HEK293 (cell line): ENCODE measurements at regions not wholly inside any gene's neighbourhood (a gene's known extent, or its start where the extent isn't known, plus 50 kb on each side); places are given as distances from the start of the nearest gene placed in this dataset.

ENCODE experiments used
- CTCF ChIA-PET: fragments of 350-600 bp; formaldehyde crosslinking; extraction: SDS; loops from one replicate; lab custom pipeline; 2021; ENCODE audit warnings: antibody characterized with exemption; lab: Yijun Ruan, JAX
- POLR2A ChIA-PET: fragments of 300-600 bp; formaldehyde crosslinking; extraction: SDS; loops from one replicate; lab custom pipeline; 2020; ENCODE audit warnings: antibody characterized with exemption, inconsistent platforms; lab: Yijun Ruan, JAX
- H3K27ac ChIP-seq: fragments of 200-500 bp; sonication (Bioruptor generic); 2 replicates; pipeline ENCODE4 v1.5.1; 2014; ENCODE audit warnings: low read depth, low read length, control low read depth, inconsistent platforms; ENCODE audit errors: extremely low read depth
- H3K36me3 ChIP-seq, 2 experiments: fragments of 200-500 bp in 1 of 2; sonication (Bioruptor generic) in 1 of 2; 1 replicate in 1 of 2; 2 replicates in 1 of 2; pipeline ENCODE4 v1.5.1; 2014 to 2017; ENCODE audit warnings: inconsistent platforms in 2 of 2, low read length in 2 of 2; ENCODE audit not compliant: control insufficient read depth in 2 of 2, insufficient read depth in 1 of 2
- H3K4me1 ChIP-seq: fragments of 200-500 bp; sonication (Bioruptor generic); 2 replicates; pipeline ENCODE4 v1.5.1; 2014; ENCODE audit warnings: mild to moderate bottlenecking, low read length, inconsistent platforms; ENCODE audit not compliant: control insufficient read depth, insufficient read depth
- H3K4me3 ChIP-seq: 2 replicates; pipeline ENCODE4 v1.5.1; 2011; ENCODE audit warnings: low read depth, mild to moderate bottlenecking, control low read depth, low read length, moderate library complexity
- H3K9me3 ChIP-seq: fragments of 200-500 bp; sonication (Bioruptor generic); 2 replicates; pipeline ENCODE4 v1.5.1; 2014; ENCODE audit warnings: low read depth, low read length, inconsistent platforms; ENCODE audit not compliant: control insufficient read depth, insufficient read depth
- EGR2 ChIP-seq: fragments of 450-650 bp; formaldehyde crosslinking; IDR thresholded peaks from 2 replicates; pipeline ENCODE4 v1.5.1; 2016; ENCODE audit warnings: low read depth, missing biosample characterization, missing genetic modification characterization
- GLIS1 ChIP-seq: fragments of 450-650 bp; formaldehyde crosslinking; IDR thresholded peaks from 2 replicates; pipeline ENCODE4 v1.5.1; 2016; ENCODE audit warnings: missing biosample characterization, missing genetic modification characterization
- KLF16 ChIP-seq: fragments of 450-650 bp; formaldehyde crosslinking; IDR thresholded peaks from 2 replicates; pipeline ENCODE4 v1.5.1; 2017; ENCODE audit warnings: missing biosample characterization, missing genetic modification characterization
- REPIN1 ChIP-seq: fragments of 450-650 bp; formaldehyde crosslinking; IDR thresholded peaks from 2 replicates; pipeline ENCODE4 v1.5.1; 2017; ENCODE audit warnings: missing biosample characterization, missing genetic modification characterization, low read depth
- SCRT2 ChIP-seq: fragments of 450-650 bp; formaldehyde crosslinking; IDR thresholded peaks from 2 replicates; pipeline ENCODE4 v1.5.1; 2016; ENCODE audit warnings: missing biosample characterization, missing genetic modification characterization
- YY1 ChIP-seq: fragments of 450-650 bp; formaldehyde crosslinking; IDR thresholded peaks from 2 replicates; pipeline ENCODE4 v1.5.1; 2018; ENCODE audit warnings: missing biosample characterization, missing genetic modification characterization
- ZFP3 ChIP-seq: fragments of 450-650 bp; formaldehyde crosslinking; IDR thresholded peaks from 2 replicates; pipeline ENCODE4 v1.5.1; 2016; ENCODE audit warnings: low read depth, missing biosample characterization, missing genetic modification characterization
- ZFP37 ChIP-seq: fragments of 450-650 bp; formaldehyde crosslinking; IDR thresholded peaks from 2 replicates; pipeline ENCODE4 v1.5.1; 2016; ENCODE audit warnings: missing biosample characterization, missing genetic modification characterization
- ZNF175 ChIP-seq: fragments of 450-650 bp; formaldehyde crosslinking; IDR thresholded peaks from 2 replicates; pipeline ENCODE4 v1.5.1; 2016; ENCODE audit warnings: missing biosample characterization, missing genetic modification characterization
- ZNF184 ChIP-seq: fragments of 450-650 bp; IDR thresholded peaks from 2 replicates; pipeline ENCODE4 v1.5.1; 2018; ENCODE audit warnings: missing biosample characterization, mild to moderate bottlenecking, missing genetic modification characterization
- ZNF423 ChIP-seq: fragments of 450-650 bp; formaldehyde crosslinking; IDR thresholded peaks from 2 replicates; pipeline ENCODE4 v1.5.1; 2016; ENCODE audit warnings: missing biosample characterization, missing genetic modification characterization
- ZNF426 ChIP-seq: fragments of 450-650 bp; formaldehyde crosslinking; IDR thresholded peaks from 2 replicates; pipeline ENCODE4 v1.5.1; 2017; ENCODE audit warnings: missing biosample characterization, missing genetic modification characterization, mild to moderate bottlenecking, inconsistent platforms, moderate library complexity
- ZNF501 ChIP-seq: fragments of 450-650 bp; formaldehyde crosslinking; IDR thresholded peaks from 2 replicates; pipeline ENCODE4 v1.5.1; 2016; ENCODE audit warnings: missing biosample characterization, missing genetic modification characterization
- ZNF555 ChIP-seq: fragments of 450-650 bp; formaldehyde crosslinking; conservative IDR thresholded peaks from 2 replicates; pipeline ENCODE4 v1.5.1; 2017; ENCODE audit warnings: missing biosample characterization, mild to moderate bottlenecking, missing genetic modification characterization, inconsistent platforms
- ZNF560 ChIP-seq: fragments of 450-650 bp; formaldehyde crosslinking; IDR thresholded peaks from 2 replicates; pipeline ENCODE4 v1.5.1; 2017; ENCODE audit warnings: missing biosample characterization, missing genetic modification characterization, borderline replicate concordance
- ZNF600 ChIP-seq: fragments of 450-650 bp; formaldehyde crosslinking; IDR thresholded peaks from 2 replicates; pipeline ENCODE4 v1.5.1; 2016; ENCODE audit warnings: missing biosample characterization, missing genetic modification characterization
- ZNF707 ChIP-seq: fragments of 450-650 bp; formaldehyde crosslinking; IDR thresholded peaks from 2 replicates; pipeline ENCODE4 v1.5.1; 2016; ENCODE audit warnings: missing biosample characterization, missing genetic modification characterization
- TF ChIP-seq, protein P1 (sequence below): fragments of 450-650 bp; formaldehyde crosslinking; IDR thresholded peaks from 2 replicates; pipeline ENCODE4 v1.5.1; 2016; ENCODE audit warnings: missing biosample characterization, missing genetic modification characterization
- TF ChIP-seq, protein P2 (sequence below): fragments of 450-650 bp; formaldehyde crosslinking; optimal IDR thresholded peaks from 2 replicates; pipeline ENCODE3; 2016; ENCODE audit warnings: missing biosample characterization, mild to moderate bottlenecking, missing genetic modification characterization
- TF ChIP-seq, protein P3 (sequence below): fragments of 450-650 bp; formaldehyde crosslinking; IDR thresholded peaks from 2 replicates; pipeline ENCODE4 v1.5.1; 2016; ENCODE audit warnings: missing biosample characterization, missing genetic modification characterization
- TF ChIP-seq, protein P4 (sequence below): fragments of 450-650 bp; formaldehyde crosslinking; IDR thresholded peaks from 2 replicates; pipeline ENCODE4 v1.5.1; 2016; ENCODE audit warnings: missing biosample characterization, missing genetic modification characterization
- TF ChIP-seq, protein P5 (sequence below): fragments of 450-650 bp; formaldehyde crosslinking; IDR thresholded peaks from 2 replicates; pipeline ENCODE4 v1.5.1; 2016; ENCODE audit warnings: missing biosample characterization, missing genetic modification characterization, low read depth
- TF ChIP-seq, protein P6 (sequence below): fragments of 450-650 bp; formaldehyde crosslinking; IDR thresholded peaks from 2 replicates; pipeline ENCODE4; 2016; ENCODE audit warnings: missing biosample characterization, missing genetic modification characterization

DNA sequence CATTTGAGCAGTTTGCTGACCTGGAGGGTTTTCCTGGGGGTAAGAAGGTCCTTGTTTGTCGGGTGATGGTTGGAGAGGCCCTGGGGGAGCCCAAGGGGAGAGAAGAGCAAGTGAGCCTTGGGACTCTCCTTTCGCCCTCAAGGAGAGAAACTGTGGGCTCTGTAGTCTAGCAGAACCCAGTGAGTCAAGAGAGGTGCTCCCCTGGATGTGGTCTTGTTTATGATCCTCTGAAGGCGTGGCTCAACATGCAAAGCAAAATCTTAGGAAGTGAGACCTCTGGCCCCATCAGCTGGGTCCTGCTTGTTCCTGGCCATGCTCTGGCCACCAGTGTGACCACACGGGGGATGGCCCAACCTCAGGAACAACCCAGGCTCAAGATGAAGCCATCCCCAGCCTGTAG lies 66.5 kb upstream of the ALX4 start (continued):
- TF ChIP-seq, protein P1, sequence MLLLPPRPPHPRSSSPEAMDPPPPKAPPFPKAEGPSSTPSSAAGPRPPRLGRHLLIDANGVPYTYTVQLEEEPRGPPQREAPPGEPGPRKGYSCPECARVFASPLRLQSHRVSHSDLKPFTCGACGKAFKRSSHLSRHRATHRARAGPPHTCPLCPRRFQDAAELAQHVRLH (tag by site-specific recombination) = no peak
- TF ChIP-seq ZNF555 (no peak), ZNF423 (no peak), ZNF175 (tag by site-specific recombination) (no peak), ZFP3 (tag by site-specific recombination) (no peak), ZNF426 (tag by site-specific recombination) (no peak), ZNF600 (tag by site-specific recombination) (no peak), ZNF184 (tag by site-specific recombination) (no peak)
- TF ChIP-seq, protein P2, sequence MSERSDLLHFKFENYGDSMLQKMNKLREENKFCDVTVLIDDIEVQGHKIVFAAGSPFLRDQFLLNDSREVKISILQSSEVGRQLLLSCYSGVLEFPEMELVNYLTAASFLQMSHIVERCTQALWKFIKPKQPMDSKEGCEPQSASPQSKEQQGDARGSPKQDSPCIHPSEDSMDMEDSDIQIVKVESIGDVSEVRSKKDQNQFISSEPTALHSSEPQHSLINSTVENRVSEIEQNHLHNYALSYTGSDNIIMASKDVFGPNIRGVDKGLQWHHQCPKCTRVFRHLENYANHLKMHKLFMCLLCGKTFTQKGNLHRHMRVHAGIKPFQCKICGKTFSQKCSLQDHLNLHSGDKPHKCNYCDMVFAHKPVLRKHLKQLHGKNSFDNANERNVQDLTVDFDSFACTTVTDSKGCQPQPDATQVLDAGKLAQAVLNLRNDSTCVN (tag by site-specific recombination) = no peak
- TF ChIP-seq, protein P3, sequence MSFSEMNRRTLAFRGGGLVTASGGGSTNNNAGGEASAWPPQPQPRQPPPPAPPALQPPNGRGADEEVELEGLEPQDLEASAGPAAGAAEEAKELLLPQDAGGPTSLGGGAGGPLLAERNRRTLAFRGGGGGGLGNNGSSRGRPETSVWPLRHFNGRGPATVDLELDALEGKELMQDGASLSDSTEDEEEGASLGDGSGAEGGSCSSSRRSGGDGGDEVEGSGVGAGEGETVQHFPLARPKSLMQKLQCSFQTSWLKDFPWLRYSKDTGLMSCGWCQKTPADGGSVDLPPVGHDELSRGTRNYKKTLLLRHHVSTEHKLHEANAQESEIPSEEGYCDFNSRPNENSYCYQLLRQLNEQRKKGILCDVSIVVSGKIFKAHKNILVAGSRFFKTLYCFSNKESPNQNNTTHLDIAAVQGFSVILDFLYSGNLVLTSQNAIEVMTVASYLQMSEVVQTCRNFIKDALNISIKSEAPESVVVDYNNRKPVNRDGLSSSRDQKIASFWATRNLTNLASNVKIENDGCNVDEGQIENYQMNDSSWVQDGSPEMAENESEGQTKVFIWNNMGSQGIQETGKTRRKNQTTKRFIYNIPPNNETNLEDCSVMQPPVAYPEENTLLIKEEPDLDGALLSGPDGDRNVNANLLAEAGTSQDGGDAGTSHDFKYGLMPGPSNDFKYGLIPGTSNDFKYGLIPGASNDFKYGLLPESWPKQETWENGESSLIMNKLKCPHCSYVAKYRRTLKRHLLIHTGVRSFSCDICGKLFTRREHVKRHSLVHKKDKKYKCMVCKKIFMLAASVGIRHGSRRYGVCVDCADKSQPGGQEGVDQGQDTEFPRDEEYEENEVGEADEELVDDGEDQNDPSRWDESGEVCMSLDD (tag by site-specific recombination) = no peak

DNA sequence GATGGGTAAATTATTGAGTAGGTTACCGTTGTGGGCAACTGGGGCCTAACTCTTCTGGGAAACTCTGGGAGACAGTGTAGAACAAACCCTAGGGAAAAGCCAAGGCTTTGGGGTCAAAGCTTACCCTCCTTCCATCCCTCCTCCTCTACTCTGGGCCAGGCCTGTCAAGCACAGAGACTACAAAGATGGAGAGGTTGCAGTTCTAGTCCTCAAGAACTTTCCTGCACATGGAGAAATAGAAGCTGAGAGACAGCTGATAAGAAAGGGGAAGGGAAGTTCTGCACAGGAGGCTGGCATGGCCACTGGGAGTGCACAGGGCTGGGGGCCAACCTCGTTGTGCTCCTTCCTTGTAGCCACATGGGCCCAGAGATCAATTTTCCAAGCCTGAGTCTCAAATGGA lies 67.2 kb upstream of the ALX4 start:
- H3K9me3 ChIP-seq = no peaks in the 10 kb centered on the region
- ChIA-PET POLR2A (no interaction called here), CTCF (interaction anchor here (0.6 kb wide), 1 partner anchor 21 kb away, joined by 3 read pairs; no protein-coding TSS in a partner anchor)
- no peak overlapping the region for H3K4me3 ChIP-seq
- no peaks in the 10 kb centered on the region for H3K36me3 ChIP-seq
- no peak overlapping the region for H3K27ac ChIP-seq
- H3K4me1 ChIP-seq = no peaks in the 10 kb centered on the region
- TF ChIP-seq EGR2 (tag by site-specific recombination) = no peak
- TF ChIP-seq REPIN1 (tag by site-specific recombination) = no peak
- no peak for TF ChIP-seq ZNF175 (tag by site-specific recombination)
- TF ChIP-seq ZNF707 (tag by site-specific recombination) = no peak
- TF ChIP-seq, protein P1 (tag by site-specific recombination) = no peak
- no peak for TF ChIP-seq KLF16
- no peak for TF ChIP-seq GLIS1
- no peak for TF ChIP-seq ZFP37
- no peak for TF ChIP-seq ZNF560 (tag by site-specific recombination)
- no peak for TF ChIP-seq SCRT2
- TF ChIP-seq, protein P4, sequence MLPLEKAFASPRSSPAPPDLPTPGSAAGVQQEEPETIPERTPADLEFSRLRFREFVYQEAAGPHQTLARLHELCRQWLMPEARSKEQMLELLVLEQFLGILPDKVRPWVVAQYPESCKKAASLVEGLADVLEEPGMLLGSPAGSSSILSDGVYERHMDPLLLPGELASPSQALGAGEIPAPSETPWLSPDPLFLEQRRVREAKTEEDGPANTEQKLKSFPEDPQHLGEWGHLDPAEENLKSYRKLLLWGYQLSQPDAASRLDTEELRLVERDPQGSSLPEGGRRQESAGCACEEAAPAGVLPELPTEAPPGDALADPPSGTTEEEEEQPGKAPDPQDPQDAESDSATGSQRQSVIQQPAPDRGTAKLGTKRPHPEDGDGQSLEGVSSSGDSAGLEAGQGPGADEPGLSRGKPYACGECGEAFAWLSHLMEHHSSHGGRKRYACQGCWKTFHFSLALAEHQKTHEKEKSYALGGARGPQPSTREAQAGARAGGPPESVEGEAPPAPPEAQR (tag by site-specific recombination) = no peak
- TF ChIP-seq, protein P5, sequence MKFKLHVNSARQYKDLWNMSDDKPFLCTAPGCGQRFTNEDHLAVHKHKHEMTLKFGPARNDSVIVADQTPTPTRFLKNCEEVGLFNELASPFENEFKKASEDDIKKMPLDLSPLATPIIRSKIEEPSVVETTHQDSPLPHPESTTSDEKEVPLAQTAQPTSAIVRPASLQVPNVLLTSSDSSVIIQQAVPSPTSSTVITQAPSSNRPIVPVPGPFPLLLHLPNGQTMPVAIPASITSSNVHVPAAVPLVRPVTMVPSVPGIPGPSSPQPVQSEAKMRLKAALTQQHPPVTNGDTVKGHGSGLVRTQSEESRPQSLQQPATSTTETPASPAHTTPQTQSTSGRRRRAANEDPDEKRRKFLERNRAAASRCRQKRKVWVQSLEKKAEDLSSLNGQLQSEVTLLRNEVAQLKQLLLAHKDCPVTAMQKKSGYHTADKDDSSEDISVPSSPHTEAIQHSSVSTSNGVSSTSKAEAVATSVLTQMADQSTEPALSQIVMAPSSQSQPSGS (tag by site-specific recombination) = no peak
- TF ChIP-seq YY1 (tag by site-specific recombination) = no peak
- TF ChIP-seq, protein P6, sequence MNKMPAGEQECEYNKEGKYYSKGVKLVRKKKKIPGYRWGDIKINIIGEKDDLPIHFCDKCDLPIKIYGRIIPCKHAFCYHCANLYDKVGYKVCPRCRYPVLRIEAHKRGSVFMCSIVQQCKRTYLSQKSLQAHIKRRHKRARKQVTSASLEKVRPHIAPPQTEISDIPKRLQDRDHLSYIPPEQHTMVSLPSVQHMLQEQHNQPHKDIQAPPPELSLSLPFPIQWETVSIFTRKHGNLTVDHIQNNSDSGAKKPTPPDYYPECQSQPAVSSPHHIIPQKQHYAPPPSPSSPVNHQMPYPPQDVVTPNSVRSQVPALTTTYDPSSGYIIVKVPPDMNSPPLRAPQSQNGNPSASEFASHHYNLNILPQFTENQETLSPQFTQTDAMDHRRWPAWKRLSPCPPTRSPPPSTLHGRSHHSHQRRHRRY (tag by site-specific recombination) = no peak
- no peak for TF ChIP-seq ZNF501 (tag by site-specific recombination)
